Activated CD4-positive, alpha-beta T cell treated with anti-CD3 and anti-CD28 coated beads for 36 hours (primary cell): ENCODE measurements at regions not wholly inside any gene's neighbourhood (a gene's known extent, or its start where the extent isn't known, plus 50 kb on each side); places are given as distances from the start of the nearest gene placed in this dataset. TPM values are rescaled to one million over a fixed set of nuclear protein-coding genes. Genes with fewer than 3 reads are reported as not detected.

Source experiments
- ATAC-seq: fragments of 200-7000 bp; cut with Tn5 transposase; one replicate; pipeline ENCODE4 v1.10.0; 2021; ENCODE audit warnings: mild to moderate bottlenecking, moderate library complexity
- CTCF ChIA-PET: fragments of 350-600 bp; sonication (Branson Sonifier 250); formaldehyde crosslinking; loops from one replicate; lab custom pipeline; 2021; ENCODE audit warnings: antibody characterized with exemption; lab: Charles Lee
- POLR2A ChIA-PET: fragments of 350-600 bp; sonication (Branson Sonifier 250); formaldehyde crosslinking; loops from one replicate; lab custom pipeline; 2021; ENCODE audit warnings: antibody characterized with exemption, inconsistent platforms; lab: Charles Lee
- DNase-seq: peaks from one replicate; pipeline ENCODE4 v3.0.0-alpha.2; 2020
- H3K27ac Mint-ChIP-seq: one replicate; pipeline ENCODE4 v1.8.0; 2021; ENCODE audit warnings: mixed read lengths
- H3K27me3 Mint-ChIP-seq: one replicate; pipeline ENCODE4 v1.8.0; 2021; ENCODE audit warnings: mixed read lengths
- H3K36me3 Mint-ChIP-seq: one replicate; pipeline ENCODE4 v1.8.0; 2021; ENCODE audit warnings: low read depth, mixed read lengths
- H3K4me1 Mint-ChIP-seq: one replicate; pipeline ENCODE4 v1.8.0; 2021; ENCODE audit warnings: mixed read lengths
- H3K4me3 Mint-ChIP-seq: one replicate; pipeline ENCODE4 v1.8.0; 2021; ENCODE audit warnings: mild to moderate bottlenecking, moderate library complexity, mixed read lengths
- H3K9me3 Mint-ChIP-seq: one replicate; pipeline ENCODE4 v1.8.0; 2021; ENCODE audit warnings: low read depth, mixed read lengths
- intact Hi-C, 2 experiments: fragments of 100-400 bp; cut with DNase I in 1 of 2; cut with micrococcal nuclease in 1 of 2; formaldehyde crosslinking; loops; one replicate each; pipeline versions ENCODE4 v1.14.2 to v1.15.1; 2022 to 2024; cut with DNase I, micrococcal nuclease
- microRNA-seq: library from miRNA; unstranded; fragments of <30 nt; microRNA quantifications from one replicate; pipeline ENCODE4 v1.2.0, GENCODE V29; 2021; ENCODE audit warnings: borderline replicate concordance

GRCh38 chr3:67305922-67306321, 307.8 kb downstream of the KBTBD8 start:
- ATAC-seq: no peak
- ChIA-PET CTCF (no interaction called here), POLR2A (no interaction called here)
- H3K27ac Mint-ChIP-seq: no peak overlapping the region
- H3K36me3 Mint-ChIP-seq: no peaks in the 10 kb centered on the region
- no peaks in the 10 kb centered on the region for H3K27me3 Mint-ChIP-seq
- H3K4me1 Mint-ChIP-seq: peaks cover 13% of the 10 kb centered on the region
- intact Hi-C loops: no loop called here
- no peaks in the 10 kb centered on the region for H3K9me3 Mint-ChIP-seq
- no peak for DNase-seq
- no peak overlapping the region for H3K4me3 Mint-ChIP-seq

GRCh38 chr3:67311440-67311839, 313.3 kb downstream of the KBTBD8 start:
- no peaks in the 10 kb centered on the region for H3K27me3 Mint-ChIP-seq
- no peak overlapping the region for H3K4me3 Mint-ChIP-seq
- CTCF ChIA-PET: no interaction called here

GRCh38 chr3:67312155-67312554, 314.0 kb downstream of the KBTBD8 start:
- ChIA-PET CTCF (interaction anchor here (0.6 kb wide), 1 partner anchor 9 kb away, joined by 3 read pairs; no protein-coding TSS in a partner anchor), POLR2A (no interaction called here)
- intact Hi-C loops: no loop called here
- Mint-ChIP-seq H3K27ac (no peak overlapping the region), H3K4me3 (no peak overlapping the region), H3K9me3 (no peaks in the 10 kb centered on the region), H3K36me3 (no peaks in the 10 kb centered on the region), H3K4me1 (no peaks in the 10 kb centered on the region), H3K27me3 (no peaks in the 10 kb centered on the region)
- ATAC-seq (no peak), DNase-seq (no peak)

More at GRCh38 chr3:67311440-67311839, 313.3 kb downstream of the KBTBD8 start:
- H3K27ac Mint-ChIP-seq: no peak overlapping the region
- no peaks in the 10 kb centered on the region for H3K9me3 Mint-ChIP-seq
- H3K4me1 Mint-ChIP-seq: no peaks in the 10 kb centered on the region
- POLR2A ChIA-PET: no interaction called here
- ATAC-seq (no peak), DNase-seq (no peak)
- intact Hi-C loops: no loop called here
- no peaks in the 10 kb centered on the region for H3K36me3 Mint-ChIP-seq

- no peak overlapping the region for H3K4me3 Mint-ChIP-seq
- intact Hi-C loops: no loop called here
- ChIA-PET CTCF (no interaction called here), POLR2A (no interaction called here)
- no peak for DNase-seq
- H3K27ac Mint-ChIP-seq: no peak overlapping the region
- ATAC-seq: no peak
- no peaks in the 10 kb centered on the region for H3K4me1 Mint-ChIP-seq
- no peaks in the 10 kb centered on the region for H3K9me3 Mint-ChIP-seq
- no peaks in the 10 kb centered on the region for H3K36me3 Mint-ChIP-seq
- peaks cover 2% of the 10 kb centered on the region for H3K27me3 Mint-ChIP-seq
Measured at GRCh38 chr3:67318162-67318561, 320.1 kb downstream of the KBTBD8 start.

GRCh38 chr3:67324554-67324953, 326.4 kb downstream of the KBTBD8 start:
- no peak for ATAC-seq
- Mint-ChIP-seq H3K9me3 (no peaks in the 10 kb centered on the region), H3K27me3 (peaks cover 2% of the 10 kb centered on the region), H3K4me1 (peaks cover 10% of the 10 kb centered on the region), H3K4me3 (no peak overlapping the region), H3K27ac (no peak overlapping the region), H3K36me3 (no peaks in the 10 kb centered on the region)
- POLR2A ChIA-PET: no interaction called here
- DNase-seq: no peak
- CTCF ChIA-PET: no interaction called here
- intact Hi-C loops: no loop called here

Small RNAs in the stretch of these regions (microRNA-seq; reads per million reads assigned to microRNA genes)
- not detected for gene MIR4272
